ENCODE measurements at regions not wholly inside any gene's neighbourhood (a gene's known extent, or its start where the extent isn't known, plus 50 kb on each side); places are given as distances from the start of the nearest gene placed in this dataset.
A peak's percentile ranks its signal among the peaks of the same experiment; 100 is the strongest.

- DNase-seq (ENCODE audit: low spot score in 2 of 2) (no peak), ATAC-seq (no peak)
- H3K4me1 Mint-ChIP-seq, result peaks cover 29% of the 10 kb centered on the region
- no peak overlapping the region for H3K4me3 Mint-ChIP-seq
- H3K27ac Mint-ChIP-seq, result no peak overlapping the region
- no peaks in the 10 kb centered on the region for H3K36me3 Mint-ChIP-seq
- H3K9me3 Mint-ChIP-seq, result no peaks in the 10 kb centered on the region
These were observed 106.1 kb downstream of the CEBPB start for GRCh38 chr20:50296450-50297375.

GRCh38 chr20:50297498-50298376 lies 107.1 kb downstream of the CEBPB start:
- H3K9me3 Mint-ChIP-seq, result no peaks in the 10 kb centered on the region
- no peaks in the 10 kb centered on the region for H3K36me3 Mint-ChIP-seq
- no peak overlapping the region for H3K4me3 Mint-ChIP-seq
- H3K27ac Mint-ChIP-seq, result no peak overlapping the region
- peaks cover 20% of the 10 kb centered on the region for H3K4me1 Mint-ChIP-seq
- DNase-seq (ENCODE audit: low spot score in 2 of 2) (no peak), ATAC-seq (no peak)

- H3K36me3 Mint-ChIP-seq, result no peaks in the 10 kb centered on the region
- no peaks in the 10 kb centered on the region for H3K9me3 Mint-ChIP-seq
- H3K27ac Mint-ChIP-seq, result no peak overlapping the region
- H3K4me1 Mint-ChIP-seq, result peaks cover 20% of the 10 kb centered on the region
- H3K4me3 Mint-ChIP-seq, result no peak overlapping the region
- ATAC-seq, result no peak
- DNase-seq (ENCODE audit: low spot score in 2 of 2), result no peak
These were observed 108.1 kb downstream of the CEBPB start for GRCh38 chr20:50298554-50299324.

GRCh38 chr20:50299325-50299629 lies 108.6 kb downstream of the CEBPB start:
- Mint-ChIP-seq H3K27ac (no peak overlapping the region), H3K4me1 (peaks cover 17% of the 10 kb centered on the region), H3K36me3 (no peaks in the 10 kb centered on the region), H3K4me3 (no peak overlapping the region), H3K9me3 (no peaks in the 10 kb centered on the region)
- no peak for ATAC-seq
- no peak for DNase-seq (ENCODE audit: low spot score in 2 of 2)

- H3K36me3 Mint-ChIP-seq, result no peaks in the 10 kb centered on the region
- ATAC-seq (no peak), DNase-seq (ENCODE audit: low spot score in 2 of 2) (no peak)
- no peak overlapping the region for H3K27ac Mint-ChIP-seq
- H3K4me3 Mint-ChIP-seq, result no peak overlapping the region
- peaks cover 14% of the 10 kb centered on the region for H3K4me1 Mint-ChIP-seq
- no peaks in the 10 kb centered on the region for H3K9me3 Mint-ChIP-seq
These were observed 110.5 kb downstream of the CEBPB start for GRCh38 chr20:50301165-50301564.

- Mint-ChIP-seq H3K4me3 (no peak overlapping the region), H3K36me3 (no peaks in the 10 kb centered on the region), H3K4me1 (peaks cover 14% of the 10 kb centered on the region), H3K9me3 (no peaks in the 10 kb centered on the region), H3K27ac (no peak overlapping the region)
- no peak for ATAC-seq
- no peak for DNase-seq (ENCODE audit: low spot score in 2 of 2)
These were observed 111.1 kb downstream of the CEBPB start for GRCh38 chr20:50301712-50302111.

GRCh38 chr20:50302341-50303057 lies 111.9 kb downstream of the CEBPB start:
- Mint-ChIP-seq H3K9me3 (no peaks in the 10 kb centered on the region), H3K36me3 (no peaks in the 10 kb centered on the region), H3K27ac (no peak overlapping the region), H3K4me1 (peaks cover 13% of the 10 kb centered on the region), H3K4me3 (no peak overlapping the region)
- DNase-seq (ENCODE audit: low spot score in 2 of 2) (no peak), ATAC-seq (no peak)

GRCh38 chr20:50303573-50304500 lies 113.2 kb downstream of the CEBPB start:
- DNase-seq (ENCODE audit: low spot score in 2 of 2) (no peak), ATAC-seq (no peak)
- no peaks in the 10 kb centered on the region for H3K36me3 Mint-ChIP-seq
- no peaks in the 10 kb centered on the region for H3K9me3 Mint-ChIP-seq
- no peak overlapping the region for H3K27ac Mint-ChIP-seq
- H3K4me3 Mint-ChIP-seq, result no peak overlapping the region
- no peaks in the 10 kb centered on the region for H3K4me1 Mint-ChIP-seq

- Mint-ChIP-seq H3K4me3 (no peak overlapping the region), H3K27ac (no peak overlapping the region), H3K4me1 (no peaks in the 10 kb centered on the region), H3K36me3 (no peaks in the 10 kb centered on the region), H3K9me3 (no peaks in the 10 kb centered on the region)
- DNase-seq (ENCODE audit: low spot score in 2 of 2) (no peak), ATAC-seq (no peak)
These were observed 113.8 kb downstream of the CEBPB start for GRCh38 chr20:50304501-50304856.

- no peak overlapping the region for H3K27ac Mint-ChIP-seq
- H3K4me1 Mint-ChIP-seq, result peaks cover 1% of the 10 kb centered on the region
- no peak for DNase-seq (ENCODE audit: low spot score in 2 of 2)
- no peaks in the 10 kb centered on the region for H3K9me3 Mint-ChIP-seq
- no peak overlapping the region for H3K4me3 Mint-ChIP-seq
- ATAC-seq, result peak; percentile 23
- H3K36me3 Mint-ChIP-seq, result no peaks in the 10 kb centered on the region
These were observed 114.4 kb downstream of the CEBPB start for GRCh38 chr20:50304923-50305635.

- DNase-seq (ENCODE audit: low spot score in 2 of 2) (no peak), ATAC-seq (no peak)
- H3K9me3 Mint-ChIP-seq, result no peaks in the 10 kb centered on the region
- H3K36me3 Mint-ChIP-seq, result no peaks in the 10 kb centered on the region
- peaks cover 9% of the 10 kb centered on the region for H3K4me1 Mint-ChIP-seq
- H3K4me3 Mint-ChIP-seq, result no peak overlapping the region
- no peak overlapping the region for H3K27ac Mint-ChIP-seq
These were observed 115.2 kb downstream of the CEBPB start for GRCh38 chr20:50305636-50306477.

- Mint-ChIP-seq H3K4me3 (no peak overlapping the region), H3K9me3 (no peaks in the 10 kb centered on the region), H3K4me1 (peaks cover 13% of the 10 kb centered on the region), H3K36me3 (no peaks in the 10 kb centered on the region), H3K27ac (no peak overlapping the region)
- DNase-seq (ENCODE audit: low spot score in 2 of 2) (no peak), ATAC-seq (no peak)
These were observed 116.1 kb downstream of the CEBPB start for GRCh38 chr20:50306478-50307423.

Data from stimulated activated effector memory CD8-positive, alpha-beta T cell treated with anti-CD3 and anti-CD28 coated beads, Interleukin-12 subunit alpha, Interleukin-12 subunit beta, amount 100 ng/mL, for 72 hours (primary cell).